ENCODE measurements at regions not wholly inside any gene's neighbourhood (a gene's known extent, or its start where the extent isn't known, plus 50 kb on each side); places are given as distances from the start of the nearest gene placed in this dataset.
A peak's percentile ranks its signal among the peaks of the same experiment; 100 is the strongest.
"Not testable (repeated sequence)": the region's sequence is repeated elsewhere in the genome, so short reads cannot be mapped to it uniquely, and the experiment has no call there.

GRCh38 chr6:21752054-21752811 is 158.7 kb downstream of the SOX4 start:
- DNase-seq (ENCODE audit: low spot score in 2 of 2) = no peak
- no peak overlapping the region for H3K4me3 ChIP-seq
- intact Hi-C loops (cut with DNase I; ENCODE audit: low total_unique reads) = no loop called here
- TF ChIP-seq CTCF (IDR thresholded peaks at IDR 0.05) (no peak), POLR2A (IDR thresholded peaks at IDR 0.05) (no peak), POLR2AphosphoS5 (IDR thresholded peaks at IDR 0.05) (no peak)
- no peak overlapping the region for H3K27ac ChIP-seq
- H3K4me1 ChIP-seq = no peaks in the 10 kb centered on the region
- no peaks in the 10 kb centered on the region for H3K27me3 ChIP-seq
- no peaks in the 10 kb centered on the region for H3K9me3 ChIP-seq
- H3K36me3 ChIP-seq = no peaks in the 10 kb centered on the region

GRCh38 chr6:21753241-21754108 is 159.9 kb downstream of the SOX4 start:
- H3K4me1 ChIP-seq = no peaks in the 10 kb centered on the region
- intact Hi-C loops (cut with DNase I; ENCODE audit: low total_unique reads) = no loop called here
- no peaks in the 10 kb centered on the region for H3K9me3 ChIP-seq
- no peak for DNase-seq (ENCODE audit: low spot score in 2 of 2)
- TF ChIP-seq POLR2AphosphoS5 (IDR thresholded peaks at IDR 0.05) (no peak), CTCF (IDR thresholded peaks at IDR 0.05) (no peak), POLR2A (IDR thresholded peaks at IDR 0.05) (no peak)
- H3K27ac ChIP-seq = peak overlapping the region in 1 of 2 donors; percentile 2
- no peak overlapping the region for H3K4me3 ChIP-seq
- no peaks in the 10 kb centered on the region for H3K27me3 ChIP-seq
- no peaks in the 10 kb centered on the region for H3K36me3 ChIP-seq

GRCh38 chr6:21754891-21755290 is 161.3 kb downstream of the SOX4 start:
- no peaks in the 10 kb centered on the region for H3K27me3 ChIP-seq
- H3K27ac ChIP-seq = peak overlapping the region in 1 of 2 donors; percentile 5
- H3K9me3 ChIP-seq = no peaks in the 10 kb centered on the region
- TF ChIP-seq POLR2AphosphoS5 (IDR thresholded peaks at IDR 0.05) (no peak), POLR2A (IDR thresholded peaks at IDR 0.05) (no peak), CTCF (IDR thresholded peaks at IDR 0.05) (no peak)
- DNase-seq (ENCODE audit: low spot score in 2 of 2) = no peak
- H3K4me3 ChIP-seq = no peak overlapping the region
- H3K36me3 ChIP-seq = no peaks in the 10 kb centered on the region
- H3K4me1 ChIP-seq = no peaks in the 10 kb centered on the region
- intact Hi-C loops (cut with DNase I; ENCODE audit: low total_unique reads) = no loop called here

- intact Hi-C loops (cut with DNase I; ENCODE audit: low total_unique reads) = no loop called here
- no peaks in the 10 kb centered on the region for H3K4me1 ChIP-seq
- peaks cover 0 to 6% of the 10 kb centered on the region in 2 donors for H3K9me3 ChIP-seq
- no peak overlapping the region for H3K27ac ChIP-seq
- TF ChIP-seq CTCF (IDR thresholded peaks at IDR 0.05) (no peak), POLR2A (IDR thresholded peaks at IDR 0.05) (no peak), POLR2AphosphoS5 (IDR thresholded peaks at IDR 0.05) (no peak)
- no peaks in the 10 kb centered on the region for H3K36me3 ChIP-seq
- H3K4me3 ChIP-seq = no peak overlapping the region
- no peaks in the 10 kb centered on the region for H3K27me3 ChIP-seq
- DNase-seq (ENCODE audit: low spot score in 2 of 2) = no peak
Observed at GRCh38 chr6:21756487-21756886, 162.9 kb downstream of the SOX4 start.

GRCh38 chr6:21757392-21757791 is 163.8 kb downstream of the SOX4 start:
- DNase-seq (ENCODE audit: low spot score in 2 of 2); intact Hi-C loops (cut with DNase I; ENCODE audit: low total_unique reads); H3K9me3 ChIP-seq; H3K27me3 ChIP-seq; H3K4me1 ChIP-seq; H3K36me3 ChIP-seq; H3K4me3 ChIP-seq; H3K27ac ChIP-seq: not testable (repeated sequence)

Data from breast epithelium (tissue), 4 donors.